ENCODE measurements at regions not wholly inside any gene's neighbourhood (a gene's known extent, or its start where the extent isn't known, plus 50 kb on each side); places are given as distances from the start of the nearest gene placed in this dataset.
A peak's percentile ranks its signal among the peaks of the same experiment; 100 is the strongest.

DNA sequence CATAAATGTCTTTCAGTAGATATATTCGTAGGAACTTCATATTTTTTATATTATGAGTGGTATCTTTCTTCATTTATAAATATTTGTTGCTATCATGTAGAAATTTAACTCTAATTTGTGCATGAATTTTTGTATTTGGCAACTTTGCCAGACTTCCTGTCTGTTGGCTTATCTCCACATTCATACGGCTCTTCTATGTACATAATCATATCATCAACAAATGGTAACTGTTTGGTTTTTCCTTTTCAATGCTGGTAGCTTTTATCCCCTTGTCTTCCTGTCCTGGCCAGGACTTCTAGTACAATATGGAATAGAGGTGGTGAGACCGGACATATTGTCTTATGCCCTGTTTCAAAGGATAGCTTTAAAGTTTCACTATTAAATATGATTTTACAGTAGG lies 132.3 kb upstream of the COL5A1 start:
- Histone ChIP-seq H3K4me1 (no peaks in the 10 kb centered on the region), H3K27me3 (no peaks in the 10 kb centered on the region), H3K27ac (no peak overlapping the region), H3K9me3 (no peaks in the 10 kb centered on the region), H3K36me3 (no peaks in the 10 kb centered on the region), H3K4me3 (no peak overlapping the region)
- 41 to 44% methylated on average over 3 of the region's 3 CpGs for WGBS, 2 donors
- TF ChIP-seq, protein P1, sequence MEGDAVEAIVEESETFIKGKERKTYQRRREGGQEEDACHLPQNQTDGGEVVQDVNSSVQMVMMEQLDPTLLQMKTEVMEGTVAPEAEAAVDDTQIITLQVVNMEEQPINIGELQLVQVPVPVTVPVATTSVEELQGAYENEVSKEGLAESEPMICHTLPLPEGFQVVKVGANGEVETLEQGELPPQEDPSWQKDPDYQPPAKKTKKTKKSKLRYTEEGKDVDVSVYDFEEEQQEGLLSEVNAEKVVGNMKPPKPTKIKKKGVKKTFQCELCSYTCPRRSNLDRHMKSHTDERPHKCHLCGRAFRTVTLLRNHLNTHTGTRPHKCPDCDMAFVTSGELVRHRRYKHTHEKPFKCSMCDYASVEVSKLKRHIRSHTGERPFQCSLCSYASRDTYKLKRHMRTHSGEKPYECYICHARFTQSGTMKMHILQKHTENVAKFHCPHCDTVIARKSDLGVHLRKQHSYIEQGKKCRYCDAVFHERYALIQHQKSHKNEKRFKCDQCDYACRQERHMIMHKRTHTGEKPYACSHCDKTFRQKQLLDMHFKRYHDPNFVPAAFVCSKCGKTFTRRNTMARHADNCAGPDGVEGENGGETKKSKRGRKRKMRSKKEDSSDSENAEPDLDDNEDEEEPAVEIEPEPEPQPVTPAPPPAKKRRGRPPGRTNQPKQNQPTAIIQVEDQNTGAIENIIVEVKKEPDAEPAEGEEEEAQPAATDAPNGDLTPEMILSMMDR (IDR thresholded peaks at IDR 0.05) = no peak
- TF ChIP-seq POLR2AphosphoS5 (IDR thresholded peaks at IDR 0.05) = no peak
- no peak for TF ChIP-seq POLR2A (IDR thresholded peaks at IDR 0.05)
- no peak for TF ChIP-seq EP300 (IDR thresholded peaks at IDR 0.05)
- DNase-seq (no peak), ATAC-seq (ENCODE audit: low FRiP score in 2 of 2) (no peak)

DNA sequence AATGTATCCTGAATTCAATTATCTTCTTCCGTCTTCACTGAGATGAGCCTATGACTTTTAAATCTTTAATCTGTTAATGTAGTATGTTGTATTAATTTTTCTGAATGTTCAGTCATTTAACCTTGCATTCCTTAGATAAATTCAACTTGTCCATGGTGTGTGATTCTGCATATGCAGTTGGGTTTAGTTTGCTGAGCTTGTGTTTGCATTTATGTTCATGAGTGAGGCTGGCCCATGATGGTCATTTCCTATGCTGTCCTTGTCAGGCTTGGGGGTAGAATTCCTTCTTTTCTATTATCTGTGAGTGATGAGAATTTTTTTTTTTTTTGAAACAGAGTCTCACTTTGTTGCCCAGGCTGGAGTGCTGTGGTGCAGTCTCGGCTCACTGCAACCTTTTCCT lies 131.8 kb upstream of the COL5A1 start:
- ATAC-seq (ENCODE audit: low FRiP score in 2 of 2) = no peak
- H3K36me3 ChIP-seq = no peaks in the 10 kb centered on the region
- no peak overlapping the region for H3K27ac ChIP-seq
- TF ChIP-seq, protein P1 (IDR thresholded peaks at IDR 0.05) = no peak
- TF ChIP-seq EP300 (IDR thresholded peaks at IDR 0.05) (no peak), POLR2A (IDR thresholded peaks at IDR 0.05) (no peak), POLR2AphosphoS5 (IDR thresholded peaks at IDR 0.05) (no peak)
- no peak for DNase-seq
- H3K4me3 ChIP-seq = no peak overlapping the region
- H3K4me1 ChIP-seq = no peaks in the 10 kb centered on the region
- H3K9me3 ChIP-seq = no peaks in the 10 kb centered on the region
- no peaks in the 10 kb centered on the region for H3K27me3 ChIP-seq
- 79 to 87% methylated on average over 2 of the region's 2 CpGs for WGBS, 2 donors

DNA sequence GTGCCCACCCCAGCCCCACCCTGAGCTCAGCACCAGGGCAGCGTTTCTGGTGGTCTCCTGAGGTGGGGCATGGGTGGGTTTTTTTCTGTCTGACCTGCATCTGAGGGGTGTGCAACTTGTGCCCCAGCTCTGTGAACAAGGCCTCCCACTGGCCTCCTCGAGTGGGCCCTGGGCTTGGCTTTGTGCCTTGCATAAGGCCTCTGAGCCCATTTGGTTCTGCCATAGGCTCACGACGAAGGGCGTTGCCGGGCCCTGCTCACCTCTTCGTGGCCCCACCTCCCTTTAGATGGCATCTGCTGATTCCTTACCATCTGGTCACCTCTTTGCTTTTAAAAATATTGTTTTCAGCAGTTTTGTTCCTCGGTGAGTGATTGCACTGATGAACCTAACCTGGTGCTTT lies 127.1 kb upstream of the COL5A1 start:
- Histone ChIP-seq H3K4me3 (no peak overlapping the region), H3K9me3 (no peaks in the 10 kb centered on the region), H3K27ac (no peak overlapping the region), H3K36me3 (no peaks in the 10 kb centered on the region), H3K4me1 (no peaks in the 10 kb centered on the region), H3K27me3 (no peaks in the 10 kb centered on the region)
- TF ChIP-seq EP300 (IDR thresholded peaks at IDR 0.05) (no peak), POLR2AphosphoS5 (IDR thresholded peaks at IDR 0.05) (no peak)
- WGBS, 2 donors = 90 to 92% methylated on average over 8 of the region's 8 CpGs
- peak in 1 of 2 donors; percentile 50 for DNase-seq
- ATAC-seq (ENCODE audit: low FRiP score in 2 of 2) = no peak

DNA sequence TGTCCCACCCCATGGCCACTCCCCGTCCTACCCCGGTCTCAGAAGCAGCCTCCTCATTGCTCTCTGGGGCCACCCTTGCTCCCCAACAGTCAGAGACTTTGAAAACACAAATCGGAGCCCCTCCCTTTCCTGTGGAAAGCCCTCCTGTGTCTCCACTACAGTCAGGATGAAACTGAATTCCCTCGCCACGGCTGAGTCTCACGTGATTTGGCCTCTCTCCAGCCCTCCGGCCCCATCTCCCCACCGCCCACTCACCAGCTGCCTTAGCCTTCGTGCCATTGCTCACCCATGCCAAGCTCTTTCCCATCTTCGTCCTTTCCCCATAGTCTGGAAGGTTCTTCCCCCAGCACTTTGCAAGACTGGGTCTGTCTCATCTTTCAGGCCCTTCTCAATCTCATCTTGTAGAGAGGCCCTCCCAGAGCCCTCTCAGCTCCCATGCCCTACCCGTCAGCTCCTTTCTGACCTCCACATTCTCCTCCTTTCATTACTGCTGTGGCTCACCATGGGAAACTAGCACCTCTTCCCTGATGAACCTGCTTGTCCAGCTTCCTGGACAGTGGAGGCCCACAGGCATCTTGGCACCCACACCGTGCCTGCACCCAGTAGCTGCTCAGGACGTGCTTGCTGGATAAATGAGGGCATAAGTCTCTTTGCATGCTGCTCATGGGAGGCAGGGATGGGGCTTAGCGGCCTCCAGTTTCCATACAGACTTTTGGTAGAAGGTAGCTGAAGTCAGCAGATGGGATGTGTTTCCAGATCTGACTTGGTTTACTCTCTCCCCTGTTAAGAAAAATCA lies 126.4 kb upstream of the COL5A1 start:
- Histone ChIP-seq H3K9me3 (no peaks in the 10 kb centered on the region), H3K4me3 (no peak overlapping the region), H3K36me3 (no peaks in the 10 kb centered on the region), H3K27me3 (no peaks in the 10 kb centered on the region), H3K27ac (no peak overlapping the region), H3K4me1 (no peaks in the 10 kb centered on the region)
- no peak for DNase-seq
- no peak for ATAC-seq (ENCODE audit: low FRiP score in 2 of 2)
- no peak for TF ChIP-seq POLR2A (IDR thresholded peaks at IDR 0.05)
- TF ChIP-seq, protein P1 (IDR thresholded peaks at IDR 0.05) = no peak
- no peak for TF ChIP-seq EP300 (IDR thresholded peaks at IDR 0.05)
- TF ChIP-seq POLR2AphosphoS5 (IDR thresholded peaks at IDR 0.05) = no peak
- 67 to 68% methylated on average over 14 of the region's 14 CpGs for WGBS, 2 donors

DNA sequence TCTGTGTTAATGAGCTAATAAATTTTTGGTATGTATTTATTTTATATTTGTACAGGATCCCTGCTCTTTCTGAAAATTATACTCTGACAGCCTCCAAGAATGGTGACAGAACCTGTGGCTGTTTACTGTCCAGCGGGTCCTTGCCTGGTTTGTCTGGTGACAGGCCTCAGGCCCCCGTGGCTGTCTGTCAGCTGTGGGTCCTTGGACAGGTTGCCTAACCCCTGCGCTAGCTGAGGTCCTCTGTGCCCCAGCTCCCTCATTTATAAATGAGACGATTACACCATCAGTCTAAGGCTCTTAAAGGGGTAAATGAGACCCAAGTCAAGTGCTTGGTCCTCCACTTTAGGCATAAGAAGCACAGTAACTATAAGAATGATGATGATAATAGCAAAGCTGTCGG lies 125.1 kb upstream of the COL5A1 start:
- Histone ChIP-seq H3K4me1 (no peaks in the 10 kb centered on the region), H3K27me3 (no peaks in the 10 kb centered on the region), H3K36me3 (no peaks in the 10 kb centered on the region), H3K9me3 (no peaks in the 10 kb centered on the region), H3K27ac (no peak overlapping the region), H3K4me3 (no peak overlapping the region)
- no peak for ATAC-seq (ENCODE audit: low FRiP score in 2 of 2)
- WGBS, 2 donors = 71 to 73% methylated on average over 3 to 5 of the region's 5 CpGs
- no peak for DNase-seq
- no peak for TF ChIP-seq EP300 (IDR thresholded peaks at IDR 0.05)
- no peak for TF ChIP-seq POLR2AphosphoS5 (IDR thresholded peaks at IDR 0.05)
- no peak for TF ChIP-seq POLR2A (IDR thresholded peaks at IDR 0.05)
- TF ChIP-seq, protein P1 (IDR thresholded peaks at IDR 0.05) = no peak
